Activated CD4-positive, alpha-beta T cell treated with anti-CD3 and anti-CD28 coated beads for 48 hours (primary cell): ENCODE measurements at regions not wholly inside any gene's neighbourhood (a gene's known extent, or its start where the extent isn't known, plus 50 kb on each side); places are given as distances from the start of the nearest gene placed in this dataset.
"Not testable (repeated sequence)": the region's sequence is repeated elsewhere in the genome, so short reads cannot be mapped to it uniquely, and the experiment has no call there.

Experiments
- DNase-seq: peaks from one replicate; pipeline ENCODE4 v3.0.0-alpha.2; 2020

DNA sequence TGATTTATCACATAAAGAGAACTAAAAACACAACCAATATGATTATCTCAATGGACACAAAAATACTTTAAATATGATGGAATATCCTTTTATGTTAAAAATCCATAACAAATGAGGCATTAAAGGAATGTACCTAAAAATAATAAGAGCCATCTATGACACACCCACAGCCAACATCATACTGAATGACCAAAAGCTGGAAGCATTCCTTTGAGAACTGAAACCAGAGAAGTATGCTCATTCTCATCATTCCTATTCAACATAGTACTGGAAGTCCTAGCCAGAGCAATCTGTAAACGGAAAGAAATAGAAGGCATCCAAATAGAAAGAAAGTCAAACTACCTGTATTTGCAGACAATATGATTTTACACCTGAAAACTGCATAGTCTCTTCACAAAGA lies 671.0 kb downstream of the SLITRK1 start:
- no peak for DNase-seq

- no peak for DNase-seq
Observed at GRCh38 chr13:83204886-83205285, 677.4 kb downstream of the SLITRK1 start.

GRCh38 chr13:83201506-83201905 lies 680.8 kb downstream of the SLITRK1 start:
- no peak for DNase-seq

DNA sequence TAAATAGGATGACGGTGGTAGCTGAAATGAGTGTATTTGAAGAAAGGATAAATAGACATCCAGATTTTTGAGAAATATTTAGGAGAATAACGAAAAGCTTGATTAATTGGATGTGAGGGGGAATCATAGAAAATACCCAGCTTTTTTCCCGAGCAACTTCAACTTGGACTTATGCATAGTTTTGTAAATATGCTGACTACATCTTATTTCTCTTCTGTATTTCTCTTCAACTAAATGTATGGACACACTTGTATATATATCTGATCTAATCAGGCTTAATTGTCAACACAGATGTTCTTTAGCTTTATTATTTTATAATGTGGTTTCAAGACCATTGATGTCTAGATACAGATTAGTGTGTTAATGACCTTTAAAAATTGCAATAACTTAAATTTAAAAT lies 685.0 kb downstream of the SLITRK1 start:
- DNase-seq: no peak

- DNase-seq: no peak
Observed at GRCh38 chr13:83190020-83190419, 692.3 kb downstream of the SLITRK1 start.

DNA sequence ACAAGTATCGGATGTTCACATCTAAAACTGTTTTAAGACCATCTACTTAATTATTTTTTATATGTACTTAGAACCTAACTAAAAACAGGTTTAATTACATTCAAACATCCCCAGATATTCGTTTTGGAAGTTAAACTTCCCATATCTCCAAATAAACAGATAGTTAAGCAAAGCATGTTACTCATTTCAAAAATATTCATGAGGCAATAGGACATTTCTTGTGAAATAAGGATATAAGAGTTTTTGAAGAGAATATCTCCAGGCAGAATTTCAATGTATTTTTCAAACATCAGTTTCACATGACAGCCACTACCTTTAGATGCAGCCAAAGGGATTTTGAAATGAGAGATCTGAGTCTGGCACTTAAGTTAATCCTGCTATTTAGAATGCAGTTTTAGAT lies 697.5 kb downstream of the SLITRK1 start:
- no peak for DNase-seq

GRCh38 chr13:83184150-83184475 lies 698.2 kb downstream of the SLITRK1 start:
- no peak for DNase-seq

- DNase-seq: no peak
Observed at GRCh38 chr13:83183439-83184149, 698.7 kb downstream of the SLITRK1 start.

DNA sequence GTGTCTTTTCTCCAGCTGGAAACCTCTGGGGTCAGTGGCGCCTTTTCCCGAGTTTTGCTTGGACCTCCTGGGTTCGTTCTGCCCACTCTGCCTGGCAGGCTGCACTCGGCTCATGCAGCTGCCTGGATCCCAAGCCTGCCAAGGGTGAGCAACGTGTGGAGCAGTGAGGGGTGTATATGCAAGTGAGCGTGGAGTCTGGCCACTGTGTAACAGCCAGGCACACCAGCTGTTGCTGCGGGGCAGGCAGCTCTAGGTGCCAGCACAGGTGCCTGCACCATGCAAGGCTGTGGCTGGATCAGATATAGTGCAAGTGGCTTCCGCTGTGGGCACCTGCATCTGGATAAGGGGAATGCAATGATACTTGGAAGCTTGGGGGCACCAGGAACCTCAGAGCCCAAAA lies 699.4 kb downstream of the SLITRK1 start:
- no peak for DNase-seq

DNA sequence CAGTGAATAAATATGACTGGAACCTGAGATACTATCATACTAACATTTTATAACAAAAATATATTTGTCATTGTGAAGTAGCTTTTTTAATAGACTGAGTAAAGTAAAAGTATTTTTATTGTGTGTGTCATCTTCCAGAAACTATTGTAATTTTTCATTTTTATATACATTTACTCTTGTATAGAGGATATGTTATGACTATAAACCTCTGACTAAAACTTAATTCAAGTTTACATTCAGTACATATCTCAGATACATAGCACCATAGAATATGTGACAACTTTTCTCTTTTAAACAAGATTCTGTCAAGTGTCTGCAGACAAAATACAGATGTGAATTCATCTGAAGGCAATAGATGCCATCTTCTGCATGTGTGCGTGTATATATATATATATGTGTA lies 704.3 kb downstream of the SLITRK1 start:
- DNase-seq: no peak

- no peak for DNase-seq
Observed at GRCh38 chr13:83168590-83168989, 713.7 kb downstream of the SLITRK1 start.

DNA sequence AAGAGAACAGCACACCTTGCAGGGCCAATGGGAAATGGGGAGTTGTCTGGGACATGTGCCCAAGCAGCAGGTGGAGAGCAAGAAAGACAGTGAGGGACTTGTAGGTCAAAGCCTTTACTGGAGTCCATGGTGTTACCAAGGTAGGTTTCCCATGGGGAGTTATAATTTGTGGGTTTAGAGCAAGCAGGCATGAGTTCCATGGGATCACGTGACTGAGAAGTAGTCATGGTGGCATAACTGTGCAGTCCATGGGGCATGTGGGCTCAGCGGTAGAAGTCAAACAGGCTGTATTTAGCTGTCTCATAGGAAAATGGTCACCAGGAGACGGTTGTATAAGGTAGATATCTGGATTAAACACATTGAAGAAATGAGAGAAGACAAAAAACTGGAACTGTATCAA lies 715.1 kb downstream of the SLITRK1 start:
- DNase-seq: no peak

DNA sequence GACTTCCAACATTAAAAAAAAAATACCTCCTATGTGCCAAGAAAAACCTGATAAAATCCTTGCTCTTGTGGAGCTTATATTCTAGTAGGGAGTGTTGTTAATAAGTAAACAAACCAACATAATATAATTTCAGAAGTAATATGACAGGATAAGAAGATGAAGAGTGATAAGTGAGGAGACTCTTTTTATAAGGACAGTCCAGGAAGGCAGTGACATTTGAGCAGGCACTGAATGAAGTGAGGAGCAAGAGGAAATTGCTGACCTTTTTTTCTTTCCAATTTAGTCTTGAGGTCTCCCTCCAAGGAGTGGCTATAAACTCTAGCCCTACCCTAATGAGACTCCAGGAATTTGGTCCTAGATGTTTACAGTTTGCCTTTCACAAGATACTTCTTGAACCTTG lies 715.7 kb downstream of the SLITRK1 start:
- DNase-seq: no peak

DNA sequence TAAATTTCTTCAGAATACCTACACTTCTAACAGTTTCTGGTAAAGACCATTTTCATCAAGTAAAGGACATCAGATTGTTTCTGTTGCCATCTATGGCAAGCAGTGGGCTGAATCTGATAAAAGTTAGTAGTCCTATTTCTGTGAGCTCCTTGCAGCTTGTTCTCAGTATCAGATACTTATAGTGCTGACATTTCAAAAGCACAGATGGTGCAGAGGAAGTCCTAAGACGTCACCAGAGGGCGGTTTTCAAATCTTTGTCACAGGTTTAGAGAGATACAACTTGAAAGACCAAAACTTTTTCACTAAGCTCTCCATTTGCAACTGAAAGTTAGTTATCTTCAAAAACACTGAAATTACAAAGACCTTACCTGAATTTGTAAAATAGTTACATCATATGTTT lies 719.8 kb downstream of the SLITRK1 start:
- DNase-seq: no peak

DNA sequence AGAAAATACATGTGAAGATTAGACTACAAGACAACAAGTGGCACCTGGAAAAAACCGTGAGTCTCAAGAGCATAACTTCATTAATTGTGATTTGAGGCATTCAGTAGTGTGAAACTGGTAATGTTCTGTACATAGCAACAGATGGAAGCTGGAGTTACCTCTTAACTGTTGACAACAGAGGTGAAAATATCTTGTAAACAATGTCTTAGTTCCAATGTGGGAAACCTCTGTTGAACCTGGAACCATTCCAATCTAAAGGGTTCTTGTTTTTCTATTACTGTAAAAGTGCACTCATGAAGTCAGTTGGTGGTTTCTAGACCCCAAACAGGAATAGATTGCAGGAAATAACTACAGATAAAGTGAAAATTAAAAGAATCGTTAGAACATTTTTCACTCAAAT lies 728.4 kb downstream of the SLITRK1 start:
- DNase-seq: no peak

- DNase-seq: no peak
Observed at GRCh38 chr13:83151308-83151660, 731.0 kb downstream of the SLITRK1 start.

DNA sequence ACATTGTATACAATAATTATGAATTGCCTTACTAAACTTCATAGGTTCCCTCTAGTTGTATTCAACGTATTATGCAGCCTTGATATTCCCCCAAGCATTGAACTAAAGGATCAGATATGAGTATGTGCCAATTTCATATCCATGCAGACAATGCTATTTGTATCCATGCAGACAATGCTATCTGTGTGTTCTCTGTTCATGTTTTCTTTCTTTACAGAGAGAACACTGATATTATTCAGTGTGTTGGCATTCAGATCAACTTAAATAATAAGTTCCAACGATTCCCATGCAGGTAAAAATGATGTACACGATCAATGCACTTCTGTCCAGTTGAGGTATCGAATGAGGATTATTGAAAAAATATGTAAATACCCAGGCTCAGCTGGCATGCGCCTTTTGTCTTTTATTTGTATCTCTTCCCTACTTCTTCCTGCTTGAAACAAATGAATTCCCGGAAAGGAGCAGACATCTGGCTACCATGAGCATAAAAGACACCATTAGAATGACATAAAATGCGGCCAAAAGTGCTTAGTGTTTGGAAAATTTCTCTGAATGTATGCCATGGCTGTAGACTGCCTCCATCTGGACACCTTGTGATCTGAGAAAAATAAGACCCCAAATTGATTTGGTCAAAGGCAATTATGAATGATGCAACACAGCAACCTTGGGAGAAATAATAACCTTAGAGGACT lies 731.5 kb downstream of the SLITRK1 start:
- DNase-seq: no peak

DNA sequence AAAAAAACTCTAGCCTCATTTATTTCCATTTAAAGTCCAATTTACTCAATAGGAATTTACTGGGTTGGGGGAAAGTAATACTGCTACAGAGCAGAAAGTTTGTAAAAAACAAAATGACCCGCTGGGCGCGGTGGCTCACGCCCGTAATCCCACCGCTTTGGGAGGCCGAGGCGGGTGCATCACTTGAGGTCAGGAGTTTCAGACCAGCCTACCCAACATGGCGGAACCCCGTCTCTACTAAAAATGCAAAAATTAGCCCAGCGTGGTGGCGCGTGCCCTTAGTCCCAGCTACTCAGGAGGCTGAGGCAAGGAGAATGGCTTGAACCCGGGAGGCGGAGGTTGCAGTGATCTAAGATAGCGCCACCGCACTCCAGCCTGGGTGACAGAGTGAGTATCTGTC lies 745.6 kb downstream of the SLITRK1 start:
- no peak for DNase-seq

- no peak for DNase-seq
Observed at GRCh38 chr13:83125791-83126190, 756.5 kb downstream of the SLITRK1 start.

- DNase-seq: no peak
Observed at GRCh38 chr13:83121896-83122295, 760.4 kb downstream of the SLITRK1 start.

DNA sequence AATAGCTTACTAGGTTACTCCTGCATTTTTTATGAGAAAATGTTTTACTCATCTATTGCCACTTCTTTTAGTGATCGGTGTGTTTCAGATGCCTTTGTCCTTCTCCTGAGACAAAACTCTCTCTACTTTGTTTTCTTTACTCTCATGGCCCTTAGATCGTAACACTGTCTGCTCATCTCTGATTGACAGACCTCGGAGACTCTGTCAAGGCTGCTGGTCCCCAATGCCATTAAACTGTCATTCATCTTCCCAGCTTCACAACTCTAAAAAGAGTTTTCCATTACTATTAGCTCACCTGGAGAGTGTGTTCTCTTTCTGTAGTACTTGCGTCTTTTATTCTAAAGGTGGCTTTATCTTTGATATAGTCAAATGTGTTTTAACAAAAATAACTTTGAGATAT lies 765.2 kb downstream of the SLITRK1 start:
- no peak for DNase-seq

GRCh38 chr13:83101574-83102247 lies 780.6 kb downstream of the SLITRK1 start:
- DNase-seq: not testable (repeated sequence)

GRCh38 chr13:83100237-83100636 lies 782.0 kb downstream of the SLITRK1 start:
- no peak for DNase-seq

DNA sequence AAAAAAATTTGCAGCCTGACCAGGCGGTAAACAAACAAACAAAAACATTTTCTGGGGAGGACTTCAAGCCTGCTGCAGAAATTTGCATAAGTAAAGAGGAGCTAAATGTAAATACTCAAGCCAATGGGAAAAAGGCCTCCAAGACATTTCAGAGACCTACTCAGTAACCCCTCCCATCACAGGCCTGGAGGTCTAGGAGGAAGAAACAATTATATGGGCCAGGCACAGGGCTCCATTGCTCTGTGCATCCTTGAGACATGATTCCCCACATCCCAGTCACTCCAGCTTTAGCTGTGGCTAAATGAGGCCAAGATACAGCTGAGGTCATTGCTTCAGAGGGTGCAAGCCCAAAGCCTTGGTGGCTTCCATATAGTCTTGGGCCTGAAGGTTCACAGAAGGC lies 793.4 kb downstream of the SLITRK1 start:
- DNase-seq: no peak

DNA sequence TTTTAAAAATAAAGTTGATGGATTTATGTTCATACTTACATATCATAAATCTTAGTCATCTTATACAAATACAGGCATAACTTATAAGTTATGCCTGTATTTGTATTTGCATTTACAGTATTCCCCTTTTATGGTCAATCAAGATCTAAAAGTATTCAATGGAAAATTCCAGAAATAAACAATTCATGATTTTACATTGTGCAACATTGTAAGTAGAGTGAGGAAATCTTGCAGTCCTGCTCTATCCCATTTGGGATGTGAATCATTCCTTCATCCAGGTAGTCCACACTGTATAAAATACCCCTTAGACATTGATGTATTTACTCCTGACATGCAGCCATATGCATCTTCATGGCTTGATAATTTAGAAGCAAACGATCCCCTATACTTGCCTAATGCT lies 795.3 kb downstream of the SLITRK1 start:
- no peak for DNase-seq
